K562 (cell line): ENCODE measurements at regions not wholly inside any gene's neighbourhood (a gene's known extent, or its start where the extent isn't known, plus 50 kb on each side); places are given as distances from the start of the nearest gene placed in this dataset.

Experiments
- ATAC-seq: fragments of 200-7000 bp; cut with Tn5 transposase; 3 replicates; pipeline ENCODE4 v1.9.1; 2020; ENCODE audit warnings: moderate library complexity
- BruUV-seq: library from RNA; stranded (reverse); fragments of 400-500 nt; replicated peaks from 2 replicates; lab custom pipeline; 2021; lab: Mats Ljungman, UMichigan
- CTCF ChIA-PET: fragments of 300-600 bp; formaldehyde crosslinking; extraction: SDS; loops from one replicate; lab custom pipeline; 2021; ENCODE audit warnings: low intra/inter-chr PET ratio; lab: Yijun Ruan, JAX
- POLR2A ChIA-PET: fragments of 300-600, 350-650 bp; sonication (Branson Sonifier 250); formaldehyde crosslinking; extraction: SDS; loops from one replicate; lab custom pipeline; 2021; ENCODE audit warnings: antibody characterized with exemption, inconsistent platforms; lab: Yijun Ruan, JAX
- DNase-seq, 4 experiments: peaks; one replicate each; pipeline versions ENCODE4 v3.0.0 to v3.0.0-alpha.2; 2011 to 2018; ENCODE audit warnings: low spot score in 3 of 4, mixed read lengths in 3 of 4; ENCODE audit errors: extremely low read depth in 1 of 4
- FAIRE-seq: peaks from 2 replicates; lab custom pipeline; 2011; peaks lifted over from hg19 to GRCh38; lab: Jason Lieb, UNC
- H2AFZ ChIP-seq: 2 replicates; pipeline ENCODE4 v1.6.0; 2011; ENCODE audit warnings: low read depth, low read length, control low read depth, inconsistent platforms
- H3K27ac ChIP-seq: fragments of 200-600 bp; 3 replicates; pipeline ENCODE4 v1.8.0; 2011; ENCODE audit warnings: low read depth, mild to moderate bottlenecking, control low read depth, inconsistent platforms, low read length, moderate library complexity, mixed read lengths; ENCODE audit errors: extremely low read depth
- H3K27me3 ChIP-seq, 2 experiments: fragments of 300-600 bp in 1 of 2; 2 replicates in 1 of 2; 3 replicates in 1 of 2; pipeline versions ENCODE4 v1.6.0 to v1.8.0; 2011; ENCODE audit warnings: inconsistent platforms in 2 of 2, low read length in 2 of 2, mild to moderate bottlenecking in 1 of 2, mixed read lengths in 1 of 2, moderate library complexity in 1 of 2; ENCODE audit not compliant: control insufficient read depth in 2 of 2, insufficient read depth in 2 of 2
- H3K36me3 ChIP-seq: fragments of 300-600 bp; 3 replicates; pipeline ENCODE4 v1.8.0; 2011; ENCODE audit warnings: mild to moderate bottlenecking, low read length, inconsistent platforms; ENCODE audit not compliant: control insufficient read depth, insufficient read depth
- H3K4me1 ChIP-seq, 2 experiments: fragments of 200-600 bp in 1 of 2; replicated peaks in 1 of 2; 2 replicates in 1 of 2; 3 replicates in 1 of 2; pipeline versions ENCODE4 v1.5.1 to v1.8.0; 2011; ENCODE audit warnings: inconsistent platforms in 2 of 2, low read length in 2 of 2, mild to moderate bottlenecking in 1 of 2, mixed read lengths in 1 of 2, moderate library complexity in 1 of 2; ENCODE audit not compliant: control insufficient read depth in 2 of 2, insufficient read depth in 2 of 2
- H3K4me2 ChIP-seq: 2 replicates; pipeline ENCODE4 v1.6.1; 2011; ENCODE audit warnings: low read length, control low read depth, inconsistent platforms, mixed read lengths; ENCODE audit not compliant: insufficient read depth
- H3K4me3 ChIP-seq: fragments of 200-600 bp; sonication (generic), shearing (Covaris generic); 2 replicates; pipeline ENCODE4 v1.5.1; 2016; ENCODE audit warnings: control low read depth, inconsistent platforms
- H3K79me2 ChIP-seq: fragments of 200-600 bp; 3 replicates; pipeline ENCODE4 v1.8.0; 2011; ENCODE audit warnings: low read length, inconsistent platforms; ENCODE audit not compliant: control insufficient read depth, insufficient read depth
- H3K9ac ChIP-seq, 2 experiments: 2 replicates each; pipeline versions ENCODE4 v1.6.0 to v1.6.1; 2011; ENCODE audit warnings: low read depth in 2 of 2, low read length in 2 of 2, control low read depth in 1 of 2, inconsistent platforms in 1 of 2, mild to moderate bottlenecking in 1 of 2, mixed read lengths in 1 of 2; ENCODE audit not compliant: insufficient read depth in 1 of 2
- H3K9me1 ChIP-seq: one replicate; pipeline ENCODE4 v1.6.0; 2011; ENCODE audit warnings: inconsistent platforms, mild to moderate bottlenecking, low read length, moderate library complexity; ENCODE audit not compliant: control insufficient read depth, insufficient read depth
- H3K9me3 ChIP-seq: replicated peaks from 2 replicates; pipeline ENCODE4 v1.5.1; 2011; ENCODE audit warnings: low read depth, low read length, inconsistent platforms; ENCODE audit not compliant: control insufficient read depth, insufficient read depth
- H4K20me1 ChIP-seq: replicated peaks from 2 replicates; pipeline ENCODE4 v1.6.1; 2011; ENCODE audit warnings: low read length, inconsistent platforms, mixed read lengths; ENCODE audit not compliant: control insufficient read depth, insufficient read depth
- KDM2B ChIP-seq: fragments of 250-450 bp; sonication (Bioruptor Pico); IDR thresholded peaks from 2 replicates; pipeline ENCODE4 v1.8.0; 2021; ENCODE audit warnings: mild to moderate bottlenecking, moderate library complexity
- POLR2A ChIP-seq: fragments of 450-650 bp; conservative IDR thresholded peaks from 2 replicates; pipeline ENCODE4 v1.6.1; 2016
- SRSF3 ChIP-seq: fragments of 200-400 bp; formaldehyde crosslinking; IDR thresholded peaks from 2 replicates; pipeline ENCODE4 v1.6.1; 2016; ENCODE audit warnings: mild to moderate bottlenecking, low read length, moderate library complexity; ENCODE audit not compliant: insufficient read depth
- TGIF2 ChIP-seq: sonication (generic); formaldehyde crosslinking; IDR thresholded peaks from 2 replicates; pipeline ENCODE4 v1.8.1; 2022; ENCODE audit warnings: mild to moderate bottlenecking, missing genetic modification reagents, moderate library complexity
- U2AF1 ChIP-seq: fragments of 200-400 bp; formaldehyde crosslinking; optimal IDR thresholded peaks from 2 replicates; pipeline ENCODE3; 2017; ENCODE audit warnings: mild to moderate bottlenecking, low read depth, low read length, moderate library complexity
- UBTF ChIP-seq, 2 experiments: IDR thresholded peaks; 2 replicates each; pipeline ENCODE4 v1.6.1; 2012; ENCODE audit warnings: improper control_type of control experiment in 2 of 2, low read depth in 2 of 2, low read length in 2 of 2, borderline replicate concordance in 1 of 2
- ZBTB49 ChIP-seq: sonication (generic); formaldehyde crosslinking; IDR thresholded peaks from 2 replicates; pipeline ENCODE4 v1.8.0; 2022; ENCODE audit warnings: missing genetic modification reagents, mild to moderate bottlenecking, borderline replicate concordance
- ZKSCAN8 ChIP-seq: fragments of 200-800 bp; sonication (Bioruptor generic); IDR thresholded peaks from 2 replicates; pipeline ENCODE4 v1.6.1; 2016; ENCODE audit warnings: missing genetic modification characterization, missing compliant biosample characterization
- ZNF212 ChIP-seq: fragments of 450-650 bp; formaldehyde crosslinking; IDR thresholded peaks from 2 replicates; pipeline ENCODE4 v1.4.0; 2020; ENCODE audit warnings: mild to moderate bottlenecking
- ZNF274 ChIP-seq: IDR thresholded peaks from 2 replicates; pipeline ENCODE4 v1.6.1; 2011; ENCODE audit warnings: low read depth, mild to moderate bottlenecking, low read length, moderate library complexity, borderline replicate concordance
- ZNF347 ChIP-seq: fragments of 450-650 bp; formaldehyde crosslinking; IDR thresholded peaks from 2 replicates; pipeline ENCODE4 v1.4.0; 2020; ENCODE audit warnings: low read depth, mild to moderate bottlenecking, moderate library complexity
- ZNF507 ChIP-seq: conservative IDR thresholded peaks from 2 replicates; pipeline ENCODE4 v1.6.1; 2017; ENCODE audit warnings: missing genetic modification characterization, missing compliant biosample characterization
- ZNF75A ChIP-seq: fragments of 450-650 bp; formaldehyde crosslinking; IDR thresholded peaks from 2 replicates; pipeline ENCODE4 v1.4.0; 2020; ENCODE audit warnings: mild to moderate bottlenecking
- WGBS: fragments of 100-300 bp; shearing (Covaris generic); methylation state at CpG from one replicate; pipeline ENCODE4 v1.1.6; 2016; ENCODE audit warnings: low coverage, mixed read lengths; ENCODE audit not compliant: insufficient coverage; ENCODE audit errors: missing lambda C conversion rate; 5-methylcytosine and 5-hydroxymethylcytosine counted together
- in situ Hi-C: fragments of 300-500 bp; cut with MboI; formaldehyde crosslinking; loops from 4 replicates; pipeline ENCODE4 v1.15.0; 2018; ENCODE audit warnings: inconsistent platforms, mixed read lengths
- intact Hi-C: fragments of 100-400 bp; cut with micrococcal nuclease; formaldehyde crosslinking; loops from 2 replicates; pipeline ENCODE4 v1.14.2; 2022

- 3% methylated on average over 3 of the region's 3 CpGs for WGBS
- no peaks in the 10 kb centered on the region; a peak in 2 of 5 replicates for H3K4me1 ChIP-seq
- intact Hi-C loops (no loop called here), in situ Hi-C loops (no loop called here)
- DNase-seq (no peak), ATAC-seq (no peak), FAIRE-seq (no peak)
- ChIA-PET POLR2A (no interaction called here), CTCF (no interaction called here)
- BruUV-seq = no TSS peak
- H3K4me2 ChIP-seq = no peak overlapping the region
- H3K27me3 ChIP-seq = peaks cover 12 to 24% of the 10 kb centered on the region in 2 experiments; a peak in 4 of 5 replicates
- H4K20me1 ChIP-seq = no peaks in the 10 kb centered on the region
- no peaks in the 10 kb centered on the region for H3K36me3 ChIP-seq
- H3K4me3 ChIP-seq = no peak overlapping the region
- no peaks in the 10 kb centered on the region for H3K79me2 ChIP-seq
- H2AFZ ChIP-seq = no peak overlapping the region
- H3K9me1 ChIP-seq = no peaks in the 10 kb centered on the region
- no peaks in the 10 kb centered on the region for H3K9me3 ChIP-seq
- TF ChIP-seq ZNF347 (CRISPR knock-in tag) = no peak
- TF ChIP-seq ZNF274 = no peak
- no peak for TF ChIP-seq POLR2A
- no peak for TF ChIP-seq ZNF75A (CRISPR knock-in tag)
- TF ChIP-seq UBTF (IDR thresholded peaks at IDR 0.05; ENCODE audit: borderline replicate concordance in 1 of 2, low read depth in 2 of 2, low read length in 2 of 2) = no peak
- no peak for TF ChIP-seq SRSF3
- TF ChIP-seq TGIF2 (CRISPR knock-in tag) = no peak
- TF ChIP-seq U2AF1 = no peak
- TF ChIP-seq ZNF212 (CRISPR knock-in tag) = no peak
- TF ChIP-seq KDM2B (CRISPR knock-in tag) = no peak
- no peak for TF ChIP-seq ZNF507
- TF ChIP-seq ZKSCAN8 (CRISPR knock-in tag) = no peak
- no peak for TF ChIP-seq ZBTB49
- no peak overlapping the region for H3K27ac ChIP-seq
- H3K9ac ChIP-seq = no peak overlapping the region
Observed at GRCh38 chr5:157983906-157984551, 125.1 kb upstream of the CLINT1 start.
